ENCODE measurements at regions not wholly inside any gene's neighbourhood (a gene's known extent, or its start where the extent isn't known, plus 50 kb on each side); places are given as distances from the start of the nearest gene placed in this dataset.

- TF ChIP-seq CTCF (IDR thresholded peaks at IDR 0.05; ENCODE audit: insufficient read depth, low read depth, low read length) = no peak
- TF ChIP-seq EZH2 (IDR thresholded peaks at IDR 0.05; ENCODE audit: insufficient read depth, low read length) = no peak
These were observed 53.5 kb upstream of the LRFN2 start for GRCh38 chr6:40640599-40641227.

All from astrocyte (in vitro differentiated cells and primary cell).